ENCODE measurements at regions not wholly inside any gene's neighbourhood (a gene's known extent, or its start where the extent isn't known, plus 50 kb on each side); places are given as distances from the start of the nearest gene placed in this dataset.
"Not testable (repeated sequence)": the region's sequence is repeated elsewhere in the genome, so short reads cannot be mapped to it uniquely, and the experiment has no call there.

- no peak for DNase-seq (ENCODE audit: low read depth in 4 of 4, low spot score in 2 of 4)
Observed at GRCh38 chr3:110423276-110423675, 648.3 kb upstream of the NECTIN3 start.

GRCh38 chr3:110430146-110430545 lies 641.5 kb upstream of the NECTIN3 start:
- no peak for DNase-seq (ENCODE audit: low read depth in 4 of 4, low spot score in 2 of 4)

DNA sequence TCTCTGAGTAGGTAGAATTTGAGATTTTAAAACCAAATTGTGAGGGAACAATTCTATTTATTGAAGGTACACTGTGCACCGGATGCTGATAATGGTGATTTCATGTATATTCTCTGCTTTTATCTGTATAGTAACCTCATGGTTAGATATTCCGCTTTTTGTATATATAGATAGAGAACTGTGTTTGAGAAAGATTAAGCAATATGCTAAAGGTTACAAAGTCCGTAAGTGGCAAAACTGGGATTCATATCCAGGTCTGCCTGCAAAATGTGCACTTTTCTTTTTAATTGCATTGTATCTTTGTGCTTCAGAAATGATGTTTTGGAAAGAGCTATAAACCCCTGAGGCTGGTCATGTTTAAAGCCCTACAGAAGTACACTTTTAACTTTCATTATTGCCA lies 635.4 kb upstream of the NECTIN3 start:
- DNase-seq (ENCODE audit: low read depth in 4 of 4, low spot score in 2 of 4), result no peak

GRCh38 chr3:110440066-110440653 lies 631.5 kb upstream of the NECTIN3 start:
- DNase-seq (ENCODE audit: low read depth in 4 of 4, low spot score in 2 of 4), result not testable (repeated sequence)

GRCh38 chr3:110454066-110454465 lies 617.5 kb upstream of the NECTIN3 start:
- DNase-seq (ENCODE audit: low read depth in 4 of 4, low spot score in 2 of 4), result no peak

DNA sequence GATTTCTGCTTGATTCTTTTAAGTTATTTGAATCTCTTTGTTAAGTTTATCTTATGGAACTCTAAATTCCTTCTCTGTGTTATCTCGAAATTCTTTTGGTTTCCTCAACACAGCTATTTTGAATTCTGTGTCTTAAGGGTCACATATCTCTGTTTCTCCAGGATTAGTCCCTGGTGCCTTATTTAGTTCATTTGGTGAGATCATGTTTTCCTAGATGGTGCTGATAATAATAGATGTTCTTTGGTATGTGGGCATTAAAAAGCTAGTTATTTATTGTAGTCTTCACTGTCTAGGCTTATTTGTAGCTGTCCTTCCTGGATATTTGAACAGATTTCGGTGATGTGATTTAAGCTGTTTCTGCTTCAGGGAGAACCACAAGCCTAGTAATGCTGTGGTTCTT lies 615.6 kb upstream of the NECTIN3 start:
- no peak for DNase-seq (ENCODE audit: low read depth in 4 of 4, low spot score in 2 of 4)

GRCh38 chr3:110456438-110457138 lies 615.0 kb upstream of the NECTIN3 start:
- no peak for DNase-seq (ENCODE audit: low read depth in 4 of 4, low spot score in 2 of 4)

GRCh38 chr3:110457508-110457907 lies 614.1 kb upstream of the NECTIN3 start:
- no peak for DNase-seq (ENCODE audit: low read depth in 4 of 4, low spot score in 2 of 4)

DNA sequence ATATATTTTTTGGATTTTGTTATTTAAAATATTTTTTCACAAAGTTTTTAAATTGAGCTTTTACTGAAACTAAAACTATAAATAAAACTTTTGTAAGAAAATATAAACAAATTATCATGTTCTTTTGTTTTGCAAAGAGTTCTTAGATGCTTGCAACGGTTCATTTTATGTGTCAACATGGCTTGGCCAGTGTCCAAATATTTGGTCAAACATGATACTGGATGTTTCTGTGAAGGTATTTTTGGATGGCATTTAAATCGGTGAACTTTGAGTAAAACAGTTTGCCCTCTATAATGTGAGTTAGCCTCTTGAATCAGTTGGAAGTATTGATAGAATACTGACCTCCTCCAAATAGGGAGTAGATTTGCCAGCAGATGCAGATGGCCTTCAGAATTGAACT lies 612.6 kb upstream of the NECTIN3 start:
- no peak for DNase-seq (ENCODE audit: low read depth in 4 of 4, low spot score in 2 of 4)

- no peak for DNase-seq (ENCODE audit: low read depth in 4 of 4, low spot score in 2 of 4)
Observed at GRCh38 chr3:110470310-110470709, 601.3 kb upstream of the NECTIN3 start.

GRCh38 chr3:110473405-110473804 lies 598.2 kb upstream of the NECTIN3 start:
- DNase-seq (ENCODE audit: low read depth in 4 of 4, low spot score in 2 of 4), result no peak

- DNase-seq (ENCODE audit: low read depth in 4 of 4, low spot score in 2 of 4), result no peak
Observed at GRCh38 chr3:110474397-110474796, 597.2 kb upstream of the NECTIN3 start.

GRCh38 chr3:110478377-110479054 lies 593.1 kb upstream of the NECTIN3 start:
- no peak for DNase-seq (ENCODE audit: low read depth in 4 of 4, low spot score in 2 of 4)

GRCh38 chr3:110479731-110480130 lies 591.9 kb upstream of the NECTIN3 start:
- DNase-seq (ENCODE audit: low read depth in 4 of 4, low spot score in 2 of 4), result no peak

DNA sequence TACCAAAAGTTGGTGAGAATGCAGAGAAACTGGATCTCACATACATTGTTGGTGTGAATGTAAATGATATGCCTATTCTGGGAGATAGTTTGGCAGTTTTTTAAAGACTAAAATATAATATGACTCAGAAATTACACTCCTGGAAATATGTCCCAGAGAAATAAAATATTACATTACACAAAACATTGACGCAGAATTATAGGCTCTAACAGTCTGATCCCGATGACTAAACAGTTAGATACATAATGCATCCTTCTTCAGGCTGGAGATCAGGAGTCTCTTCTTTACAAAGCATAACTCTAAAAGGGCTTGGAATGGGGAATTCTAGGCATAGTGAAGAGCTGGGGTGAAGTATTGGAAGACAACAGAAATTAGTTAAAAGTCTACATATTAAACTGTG lies 586.2 kb upstream of the NECTIN3 start:
- DNase-seq (ENCODE audit: low read depth in 4 of 4, low spot score in 2 of 4), result no peak

DNA sequence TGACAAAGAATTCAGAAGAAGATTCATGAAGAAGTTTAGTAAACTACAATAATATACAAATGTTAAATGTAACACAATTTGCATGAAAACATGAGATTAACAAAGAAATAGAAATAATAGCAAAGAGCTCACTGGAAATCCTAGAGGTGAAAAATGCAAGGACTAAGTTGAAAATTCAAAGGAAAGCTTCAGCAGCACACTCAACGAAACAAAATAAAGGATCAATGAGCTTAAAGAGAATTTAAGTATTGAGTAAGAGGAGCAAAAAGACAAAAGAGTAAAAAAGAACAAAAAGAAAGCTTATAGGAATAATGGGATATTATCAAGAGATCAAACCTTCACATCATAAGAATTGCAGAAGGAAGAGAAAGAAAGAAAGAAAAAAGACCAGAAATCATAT lies 583.8 kb upstream of the NECTIN3 start:
- DNase-seq (ENCODE audit: low read depth in 4 of 4, low spot score in 2 of 4), result no peak

DNA sequence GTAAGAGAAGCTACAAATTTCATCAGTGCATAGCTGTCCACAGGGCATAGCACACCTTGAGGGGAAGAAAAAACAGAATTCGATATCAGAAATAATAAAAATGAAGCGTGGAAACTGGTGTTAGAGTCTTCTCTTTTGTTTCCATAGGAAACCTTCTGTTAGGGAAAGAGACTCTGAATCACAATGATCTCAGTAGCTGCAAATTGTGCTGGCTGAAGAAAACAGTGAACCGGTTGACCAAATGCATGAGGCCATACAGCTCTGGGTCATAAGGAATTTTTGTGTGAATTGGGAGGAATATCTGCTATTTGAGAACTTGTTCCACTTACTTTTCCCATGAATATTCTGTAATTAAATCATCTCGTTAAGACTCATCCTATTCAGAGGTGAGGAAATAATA lies 580.2 kb upstream of the NECTIN3 start:
- no peak for DNase-seq (ENCODE audit: low read depth in 4 of 4, low spot score in 2 of 4)

DNA sequence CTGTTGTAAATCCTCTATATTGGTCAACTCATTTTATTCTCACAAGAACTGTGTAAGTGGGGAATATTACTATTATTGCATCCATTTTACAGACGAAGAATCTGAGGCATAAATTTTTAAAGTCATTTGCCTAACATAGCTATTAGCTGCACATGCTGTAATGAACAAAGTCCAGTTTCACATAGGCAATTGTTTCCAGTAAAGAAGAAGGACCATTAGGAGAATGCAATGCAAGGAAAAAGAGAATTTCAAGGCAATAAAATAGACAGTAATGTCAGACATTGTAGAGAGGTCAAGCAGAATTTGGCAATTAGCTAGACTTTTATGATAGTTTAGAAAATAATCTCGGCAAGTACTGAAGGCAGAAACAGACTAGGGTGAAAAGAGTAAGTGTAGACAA lies 578.7 kb upstream of the NECTIN3 start:
- no peak for DNase-seq (ENCODE audit: low read depth in 4 of 4, low spot score in 2 of 4)

DNA sequence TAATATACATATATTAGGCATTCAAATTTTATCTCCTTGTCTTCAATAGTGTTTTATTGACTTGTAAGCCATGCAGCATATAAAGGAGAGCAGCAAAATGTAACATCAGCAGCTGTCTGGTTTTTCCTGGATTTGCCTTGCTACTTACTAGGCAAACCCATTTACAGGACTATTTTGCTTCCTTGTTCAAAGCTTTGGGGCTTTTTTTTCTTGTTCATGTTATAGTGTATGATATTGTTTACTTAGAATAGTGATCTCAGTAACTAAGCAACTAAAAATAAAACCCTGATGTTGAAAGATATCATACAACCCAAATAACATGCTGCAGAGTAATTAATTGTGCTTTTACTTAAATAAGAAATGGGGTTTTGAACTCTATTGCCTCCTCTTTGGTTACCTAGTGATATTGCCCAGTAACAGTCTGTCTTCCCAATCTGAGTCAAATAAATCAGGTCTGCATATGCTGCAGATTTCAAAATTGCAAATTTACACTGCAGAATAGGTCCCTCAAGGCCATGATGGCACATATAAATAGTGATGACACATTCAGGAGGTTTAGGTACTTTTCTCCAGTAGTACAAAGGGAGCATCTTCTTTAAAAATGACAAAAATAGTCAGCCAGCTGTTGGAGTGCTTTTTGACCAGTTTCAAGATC lies 578.1 kb upstream of the NECTIN3 start:
- no peak for DNase-seq (ENCODE audit: low read depth in 4 of 4, low spot score in 2 of 4)

GRCh38 chr3:110494093-110494490 lies 577.5 kb upstream of the NECTIN3 start:
- DNase-seq (ENCODE audit: low read depth in 4 of 4, low spot score in 2 of 4), result no peak

- no peak for DNase-seq (ENCODE audit: low read depth in 4 of 4, low spot score in 2 of 4)
Observed at GRCh38 chr3:110494728-110495127, 576.9 kb upstream of the NECTIN3 start.

Measured in left renal cortex interstitium (tissue), 4 donors.